ENCODE measurements at regions not wholly inside any gene's neighbourhood (a gene's known extent, or its start where the extent isn't known, plus 50 kb on each side); places are given as distances from the start of the nearest gene placed in this dataset.
A peak's percentile ranks its signal among the peaks of the same experiment; 100 is the strongest.

GRCh38 chr4:26148927-26149326 is 171.9 kb upstream of the RBPJ start:
- TF ChIP-seq CTCF (IDR thresholded peaks at IDR 0.05; ENCODE audit: unreplicated experiment in 3 of 3) = no peak
- H3K27me3 Mint-ChIP-seq (ENCODE audit: low read depth) = peaks cover 4% of the 10 kb centered on the region
- H3K36me3 Mint-ChIP-seq (ENCODE audit: low read depth) = no peaks in the 10 kb centered on the region
- no peak overlapping the region for H3K4me3 Mint-ChIP-seq
- peaks cover 40% of the 10 kb centered on the region for H3K4me1 Mint-ChIP-seq
- no peak overlapping the region for H3K27ac Mint-ChIP-seq
- no peaks in the 10 kb centered on the region for H3K9me3 Mint-ChIP-seq

- H3K4me3 Mint-ChIP-seq = no peak overlapping the region
- peak overlapping the region in 1 of 3 experiments; percentile 49 for H3K27ac Mint-ChIP-seq
- no peak for TF ChIP-seq CTCF (IDR thresholded peaks at IDR 0.05; ENCODE audit: unreplicated experiment in 3 of 3)
- H3K27me3 Mint-ChIP-seq (ENCODE audit: low read depth) = peaks cover 14% of the 10 kb centered on the region
- no peaks in the 10 kb centered on the region for H3K9me3 Mint-ChIP-seq
- peaks cover 27% of the 10 kb centered on the region for H3K4me1 Mint-ChIP-seq
- no peaks in the 10 kb centered on the region for H3K36me3 Mint-ChIP-seq (ENCODE audit: low read depth)
Observed at GRCh38 chr4:26150948-26151347, 169.9 kb upstream of the RBPJ start.

- no peak for TF ChIP-seq CTCF (IDR thresholded peaks at IDR 0.05; ENCODE audit: unreplicated experiment in 3 of 3)
- Mint-ChIP-seq H3K36me3 (ENCODE audit: low read depth) (no peaks in the 10 kb centered on the region), H3K9me3 (no peaks in the 10 kb centered on the region), H3K27ac (peak overlapping the region in 2 of 3 experiments; percentile 49 to 66), H3K4me3 (peak overlapping the region in 1 of 3 experiments; percentile 1), H3K27me3 (ENCODE audit: low read depth) (peaks cover 14% of the 10 kb centered on the region), H3K4me1 (peaks cover 27% of the 10 kb centered on the region)
Observed at GRCh38 chr4:26151615-26152014, 169.2 kb upstream of the RBPJ start.

- Mint-ChIP-seq H3K4me1 (peaks cover 27% of the 10 kb centered on the region), H3K9me3 (no peaks in the 10 kb centered on the region), H3K4me3 (no peak overlapping the region), H3K36me3 (ENCODE audit: low read depth) (no peaks in the 10 kb centered on the region), H3K27me3 (ENCODE audit: low read depth) (peaks cover 14% of the 10 kb centered on the region), H3K27ac (peak overlapping the region in 1 of 3 experiments; percentile 49)
- no peak for TF ChIP-seq CTCF (IDR thresholded peaks at IDR 0.05; ENCODE audit: unreplicated experiment in 3 of 3)
Observed at GRCh38 chr4:26152056-26152455, 168.8 kb upstream of the RBPJ start.

- Mint-ChIP-seq H3K4me1 (no peaks in the 10 kb centered on the region), H3K9me3 (peaks cover 6% of the 10 kb centered on the region), H3K27ac (no peak overlapping the region)
Observed at GRCh38 chr4:26157541-26157940, 163.3 kb upstream of the RBPJ start.

More at GRCh38 chr4:26157541-26157940, 163.3 kb upstream of the RBPJ start:
- H3K36me3 Mint-ChIP-seq (ENCODE audit: low read depth) = no peaks in the 10 kb centered on the region
- no peak for TF ChIP-seq CTCF (IDR thresholded peaks at IDR 0.05; ENCODE audit: unreplicated experiment in 3 of 3)
- no peak overlapping the region for H3K4me3 Mint-ChIP-seq
- peaks cover 10% of the 10 kb centered on the region for H3K27me3 Mint-ChIP-seq (ENCODE audit: low read depth)
